PC-9 (cell line): ENCODE measurements at regions not wholly inside any gene's neighbourhood (a gene's known extent, or its start where the extent isn't known, plus 50 kb on each side); places are given as distances from the start of the nearest gene placed in this dataset.

ENCODE experiments used
- BruUV-seq: library from RNA; stranded (reverse); fragments of 400-500 nt; replicated peaks from 2 replicates; lab custom pipeline; 2021; lab: Mats Ljungman, UMichigan
- CTCF ChIA-PET: fragments of 300-600 bp; sonication (Branson Sonifier 250); formaldehyde crosslinking; loops from one replicate; lab custom pipeline; 2022; ENCODE audit warnings: antibody characterized with exemption; lab: Charles Lee
- POLR2A ChIA-PET: fragments of 300-600 bp; sonication (Branson Sonifier 250); formaldehyde crosslinking; loops from one replicate; lab custom pipeline; 2022; ENCODE audit warnings: antibody characterized with exemption; ENCODE audit not compliant: unreplicated experiment; lab: Charles Lee
- DNase-seq, 2 experiments: peaks; one replicate each; pipeline versions ENCODE4 v3.0.0 to v3.0.0-alpha.2; 2015 to 2022; ENCODE audit warnings: mixed read lengths in 1 of 2
- H2AFZ ChIP-seq: fragments of 200-600 bp; sonication (generic); 2 replicates; pipeline ENCODE4 v1.8.1; 2017; ENCODE audit warnings: antibody characterized with exemption
- H3F3A ChIP-seq: fragments of 200-600 bp; sonication (generic); 2 replicates; pipeline ENCODE4 v1.8.1; 2017; ENCODE audit warnings: antibody characterized with exemption, mild to moderate bottlenecking, low read depth; ENCODE audit not compliant: insufficient read depth
- H3K27ac ChIP-seq: fragments of 200-600 bp; sonication (generic); 2 replicates; pipeline ENCODE4 v1.6.1; 2016; ENCODE audit warnings: mixed run types
- H3K27me3 ChIP-seq: fragments of 200-600 bp; sonication (generic); 2 replicates; pipeline ENCODE4 v1.6.1; 2016; ENCODE audit warnings: low read depth, mixed run types; ENCODE audit not compliant: insufficient read depth
- H3K36me3 ChIP-seq: fragments of 200-600 bp; sonication (generic); 2 replicates; pipeline ENCODE4 v1.6.1; 2016; ENCODE audit warnings: low read depth, mixed run types
- H3K4me1 ChIP-seq: fragments of 200-600 bp; sonication (generic); replicated peaks from 2 replicates; pipeline ENCODE4 v1.6.1; 2016; ENCODE audit warnings: mixed run types; ENCODE audit not compliant: insufficient read depth
- H3K4me2 ChIP-seq: fragments of 200-600 bp; sonication (generic); 2 replicates; pipeline ENCODE4 v1.6.1; 2017; ENCODE audit warnings: mixed run types
- H3K4me3 ChIP-seq: fragments of 200-600 bp; sonication (generic); 2 replicates; pipeline ENCODE4 v1.6.1; 2016; ENCODE audit warnings: mixed run types
- H3K79me2 ChIP-seq: fragments of 200-600 bp; sonication (generic); 2 replicates; pipeline ENCODE4 v1.6.1; 2017; ENCODE audit warnings: low read depth, mixed run types
- H3K9me2 ChIP-seq: fragments of 200-600 bp; sonication (generic); 2 replicates; pipeline ENCODE4 v1.8.1; 2017; ENCODE audit warnings: mild to moderate bottlenecking; ENCODE audit not compliant: insufficient read depth
- H3K9me3 ChIP-seq: fragments of 200-600 bp; sonication (generic); 2 replicates; pipeline ENCODE4 v1.8.1; 2016; ENCODE audit warnings: low read depth; ENCODE audit not compliant: insufficient read depth
- H4K20me1 ChIP-seq: fragments of 200-600 bp; sonication (generic); 2 replicates; pipeline ENCODE4 v1.8.1; 2017; ENCODE audit not compliant: insufficient read depth
- EZH2 ChIP-seq: fragments of 200-600 bp; sonication (generic); IDR thresholded peaks from 2 replicates; pipeline ENCODE4 v1.8.0; 2017; ENCODE audit warnings: antibody characterized with exemption, low read depth
- intact Hi-C: fragments of 100-400 bp; cut with micrococcal nuclease; formaldehyde crosslinking; loops from one replicate; pipeline ENCODE4 v1.10.0; 2022; ENCODE audit not compliant: unreplicated experiment
- TF ChIP-seq, protein P1 (sequence below): fragments of 200-600 bp; sonication (generic); conservative IDR thresholded peaks from 2 replicates; pipeline ENCODE4 v1.6.1; 2017; ENCODE audit warnings: mixed run types, antibody characterized with exemption, mild to moderate bottlenecking, moderate library complexity

DNA sequence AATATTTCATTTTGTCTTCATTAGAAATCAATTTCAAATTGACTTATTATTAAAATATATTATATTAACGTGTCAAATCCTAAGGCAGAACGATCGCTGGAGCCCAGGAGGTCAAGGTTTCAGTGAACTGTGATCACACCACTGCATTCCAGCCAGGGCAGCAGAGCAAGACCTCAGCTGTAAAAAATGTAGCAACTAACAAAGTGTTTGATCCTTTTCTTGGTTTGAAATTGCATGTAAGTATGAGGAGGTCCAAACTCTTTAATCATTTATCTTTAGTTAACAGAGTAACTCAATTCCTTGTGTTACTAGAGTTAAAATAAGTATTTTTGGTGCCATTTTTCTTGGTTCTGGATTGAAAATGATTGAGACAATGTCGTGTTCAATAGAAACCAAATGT lies 1033.9 kb downstream of the NLGN4X start:
- intact Hi-C loops, result no loop called here
- CTCF ChIA-PET, result no interaction called here
- DNase-seq, result no peak
- Histone ChIP-seq H4K20me1 (no peaks in the 10 kb centered on the region), H2AFZ (no peak overlapping the region), H3K79me2 (no peaks in the 10 kb centered on the region), H3K36me3 (no peaks in the 10 kb centered on the region), H3K9me2 (no peaks in the 10 kb centered on the region), H3K27ac (no peak overlapping the region), H3K9me3 (no peaks in the 10 kb centered on the region), H3K4me2 (no peak overlapping the region), H3K27me3 (no peaks in the 10 kb centered on the region), H3K4me3 (no peak overlapping the region), H3F3A (no peaks in the 10 kb centered on the region), H3K4me1 (no peaks in the 10 kb centered on the region)
- TF ChIP-seq, protein P1, sequence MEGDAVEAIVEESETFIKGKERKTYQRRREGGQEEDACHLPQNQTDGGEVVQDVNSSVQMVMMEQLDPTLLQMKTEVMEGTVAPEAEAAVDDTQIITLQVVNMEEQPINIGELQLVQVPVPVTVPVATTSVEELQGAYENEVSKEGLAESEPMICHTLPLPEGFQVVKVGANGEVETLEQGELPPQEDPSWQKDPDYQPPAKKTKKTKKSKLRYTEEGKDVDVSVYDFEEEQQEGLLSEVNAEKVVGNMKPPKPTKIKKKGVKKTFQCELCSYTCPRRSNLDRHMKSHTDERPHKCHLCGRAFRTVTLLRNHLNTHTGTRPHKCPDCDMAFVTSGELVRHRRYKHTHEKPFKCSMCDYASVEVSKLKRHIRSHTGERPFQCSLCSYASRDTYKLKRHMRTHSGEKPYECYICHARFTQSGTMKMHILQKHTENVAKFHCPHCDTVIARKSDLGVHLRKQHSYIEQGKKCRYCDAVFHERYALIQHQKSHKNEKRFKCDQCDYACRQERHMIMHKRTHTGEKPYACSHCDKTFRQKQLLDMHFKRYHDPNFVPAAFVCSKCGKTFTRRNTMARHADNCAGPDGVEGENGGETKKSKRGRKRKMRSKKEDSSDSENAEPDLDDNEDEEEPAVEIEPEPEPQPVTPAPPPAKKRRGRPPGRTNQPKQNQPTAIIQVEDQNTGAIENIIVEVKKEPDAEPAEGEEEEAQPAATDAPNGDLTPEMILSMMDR, result no peak
- no peak for TF ChIP-seq EZH2
- POLR2A ChIA-PET, result no interaction called here
- BruUV-seq, result no TSS peak

DNA sequence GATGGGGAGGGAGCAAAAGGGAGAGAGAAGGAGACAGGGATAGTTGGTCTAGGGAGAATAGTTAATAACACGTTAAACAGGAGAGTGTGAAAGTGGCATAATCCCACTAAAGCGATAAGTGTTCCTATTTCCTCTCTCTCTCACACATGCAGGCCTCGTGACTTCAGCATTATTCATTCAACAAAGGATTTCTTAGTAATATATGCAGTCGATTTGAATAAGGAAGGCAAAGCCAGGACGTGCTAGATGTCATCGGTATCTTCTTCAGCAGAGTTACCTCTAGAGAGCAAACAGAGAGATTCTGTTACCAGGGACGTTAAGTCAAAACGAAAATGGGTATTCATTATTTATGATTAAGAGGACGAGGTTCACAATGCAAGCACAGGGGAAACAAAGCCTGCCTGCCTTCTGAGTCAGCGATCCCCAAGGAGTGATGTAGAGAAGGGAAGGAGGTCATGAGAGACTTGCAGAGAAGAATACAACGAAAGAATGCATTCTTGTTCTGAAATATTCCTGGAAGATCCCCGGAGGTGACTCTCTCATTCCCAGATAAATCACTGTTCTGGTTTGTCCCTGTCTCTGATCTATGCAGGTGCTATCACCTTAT lies 1048.4 kb downstream of the NLGN4X start:
- Histone ChIP-seq H3F3A (no peaks in the 10 kb centered on the region), H3K79me2 (no peaks in the 10 kb centered on the region), H2AFZ (no peak overlapping the region), H3K4me1 (no peaks in the 10 kb centered on the region), H3K4me2 (peak overlapping the region; percentile 47), H3K9me3 (no peaks in the 10 kb centered on the region), H4K20me1 (no peaks in the 10 kb centered on the region), H3K9me2 (no peaks in the 10 kb centered on the region), H3K36me3 (no peaks in the 10 kb centered on the region), H3K27me3 (no peaks in the 10 kb centered on the region), H3K27ac (no peak overlapping the region), H3K4me3 (no peak overlapping the region)
- TF ChIP-seq, protein P1, result no peak
- TF ChIP-seq EZH2, result no peak
- no TSS peak for BruUV-seq
- CTCF ChIA-PET, result no interaction called here
- DNase-seq, result no peak
- POLR2A ChIA-PET, result no interaction called here
- intact Hi-C loops, result no loop called here

DNA sequence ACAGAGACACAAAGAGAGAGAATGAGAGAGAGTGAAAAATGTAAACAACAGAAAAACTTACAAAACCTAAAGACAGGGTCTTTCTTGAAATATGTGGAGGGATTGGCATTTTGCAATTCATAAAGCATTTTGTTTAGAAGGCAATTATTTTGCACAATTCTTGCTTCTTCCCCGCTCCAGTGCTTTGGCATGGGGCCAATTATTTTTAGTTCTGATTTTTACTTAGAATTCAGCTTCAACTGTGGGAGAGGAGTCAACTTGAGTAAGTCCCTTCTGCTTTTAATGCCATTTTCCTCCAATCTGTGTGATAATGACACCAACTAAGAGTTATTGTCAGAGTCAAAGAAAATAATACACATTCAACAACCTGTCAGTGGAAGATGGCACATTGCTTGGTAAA lies 1051.9 kb downstream of the NLGN4X start:
- intact Hi-C loops, result no loop called here
- Histone ChIP-seq H3K4me1 (no peaks in the 10 kb centered on the region), H3K27ac (no peak overlapping the region), H3K27me3 (no peaks in the 10 kb centered on the region), H3K9me2 (no peaks in the 10 kb centered on the region), H3K4me2 (no peak overlapping the region), H3K9me3 (no peaks in the 10 kb centered on the region), H3K79me2 (no peaks in the 10 kb centered on the region), H4K20me1 (no peaks in the 10 kb centered on the region), H3K4me3 (no peak overlapping the region), H3K36me3 (no peaks in the 10 kb centered on the region), H2AFZ (no peak overlapping the region), H3F3A (no peaks in the 10 kb centered on the region)
- TF ChIP-seq, protein P1, result no peak
- no peak for TF ChIP-seq EZH2
- ChIA-PET CTCF (no interaction called here), POLR2A (no interaction called here)
- BruUV-seq, result no TSS peak
- no peak for DNase-seq
